ENCODE measurements at regions not wholly inside any gene's neighbourhood (a gene's known extent, or its start where the extent isn't known, plus 50 kb on each side); places are given as distances from the start of the nearest gene placed in this dataset.

DNA sequence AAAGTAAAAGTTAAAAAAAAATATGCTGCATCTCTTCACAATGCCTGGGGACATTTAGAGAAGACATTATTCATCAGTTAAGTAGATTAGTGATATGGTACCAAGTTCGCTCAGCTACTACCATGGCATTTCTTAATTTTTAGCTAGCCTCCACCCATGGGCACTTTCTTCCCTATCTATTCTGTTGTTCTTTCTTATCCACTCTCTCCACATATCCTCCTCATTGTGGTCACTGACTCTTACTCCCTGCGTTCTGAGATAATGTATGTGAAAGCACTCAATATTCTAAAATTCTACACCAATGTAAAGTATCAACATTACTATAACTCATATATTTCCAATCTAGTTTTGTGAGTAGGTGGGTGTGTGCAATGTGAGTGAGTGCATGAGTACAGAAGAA lies 609.7 kb upstream of the DAB2 start:
- H3K4me1 ChIP-seq: no peaks in the 10 kb centered on the region
- no peak for DNase-seq (ENCODE audit: low spot score)
- no peak overlapping the region for H3K4me3 ChIP-seq
- H3K36me3 ChIP-seq: no peaks in the 10 kb centered on the region
- no peaks in the 10 kb centered on the region for H3K27me3 ChIP-seq
- no peak overlapping the region for H3K27ac ChIP-seq
- TF ChIP-seq, protein P1, sequence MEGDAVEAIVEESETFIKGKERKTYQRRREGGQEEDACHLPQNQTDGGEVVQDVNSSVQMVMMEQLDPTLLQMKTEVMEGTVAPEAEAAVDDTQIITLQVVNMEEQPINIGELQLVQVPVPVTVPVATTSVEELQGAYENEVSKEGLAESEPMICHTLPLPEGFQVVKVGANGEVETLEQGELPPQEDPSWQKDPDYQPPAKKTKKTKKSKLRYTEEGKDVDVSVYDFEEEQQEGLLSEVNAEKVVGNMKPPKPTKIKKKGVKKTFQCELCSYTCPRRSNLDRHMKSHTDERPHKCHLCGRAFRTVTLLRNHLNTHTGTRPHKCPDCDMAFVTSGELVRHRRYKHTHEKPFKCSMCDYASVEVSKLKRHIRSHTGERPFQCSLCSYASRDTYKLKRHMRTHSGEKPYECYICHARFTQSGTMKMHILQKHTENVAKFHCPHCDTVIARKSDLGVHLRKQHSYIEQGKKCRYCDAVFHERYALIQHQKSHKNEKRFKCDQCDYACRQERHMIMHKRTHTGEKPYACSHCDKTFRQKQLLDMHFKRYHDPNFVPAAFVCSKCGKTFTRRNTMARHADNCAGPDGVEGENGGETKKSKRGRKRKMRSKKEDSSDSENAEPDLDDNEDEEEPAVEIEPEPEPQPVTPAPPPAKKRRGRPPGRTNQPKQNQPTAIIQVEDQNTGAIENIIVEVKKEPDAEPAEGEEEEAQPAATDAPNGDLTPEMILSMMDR (IDR thresholded peaks at IDR 0.05): no peak
- no peaks in the 10 kb centered on the region for H3K9me3 ChIP-seq

- no peak overlapping the region for H3K27ac ChIP-seq
- TF ChIP-seq, protein P1 (IDR thresholded peaks at IDR 0.05): no peak
- H3K36me3 ChIP-seq: no peaks in the 10 kb centered on the region
- no peaks in the 10 kb centered on the region for H3K27me3 ChIP-seq
- no peaks in the 10 kb centered on the region for H3K9me3 ChIP-seq
- H3K4me3 ChIP-seq: no peak overlapping the region
- no peak for DNase-seq (ENCODE audit: low spot score)
- H3K4me1 ChIP-seq: no peaks in the 10 kb centered on the region
Measured at GRCh38 chr5:40033411-40033810, 608.6 kb upstream of the DAB2 start.

DNA sequence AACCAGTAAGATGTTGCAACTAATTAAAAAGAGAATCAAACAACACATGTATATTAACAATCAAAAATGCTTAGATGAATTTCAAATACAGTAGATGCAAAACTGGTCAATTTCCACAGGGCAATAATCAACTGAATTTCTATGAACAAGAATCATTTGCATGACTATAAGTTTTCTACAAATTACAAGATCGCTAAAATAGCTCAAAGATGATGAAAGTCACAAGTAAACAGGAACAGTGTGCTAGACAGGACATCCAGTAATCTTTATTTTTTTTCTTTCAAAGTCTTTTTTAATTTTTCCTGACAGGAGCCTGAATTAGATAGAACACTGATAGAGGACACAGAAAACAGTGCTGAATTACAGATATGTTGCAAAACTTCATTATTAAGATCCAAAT lies 608.2 kb upstream of the DAB2 start:
- DNase-seq (ENCODE audit: low spot score): no peak
- Histone ChIP-seq H3K36me3 (no peaks in the 10 kb centered on the region), H3K9me3 (no peaks in the 10 kb centered on the region), H3K27ac (no peak overlapping the region), H3K4me1 (no peaks in the 10 kb centered on the region), H3K4me3 (no peak overlapping the region), H3K27me3 (no peaks in the 10 kb centered on the region)
- TF ChIP-seq, protein P1 (IDR thresholded peaks at IDR 0.05): no peak

DNA sequence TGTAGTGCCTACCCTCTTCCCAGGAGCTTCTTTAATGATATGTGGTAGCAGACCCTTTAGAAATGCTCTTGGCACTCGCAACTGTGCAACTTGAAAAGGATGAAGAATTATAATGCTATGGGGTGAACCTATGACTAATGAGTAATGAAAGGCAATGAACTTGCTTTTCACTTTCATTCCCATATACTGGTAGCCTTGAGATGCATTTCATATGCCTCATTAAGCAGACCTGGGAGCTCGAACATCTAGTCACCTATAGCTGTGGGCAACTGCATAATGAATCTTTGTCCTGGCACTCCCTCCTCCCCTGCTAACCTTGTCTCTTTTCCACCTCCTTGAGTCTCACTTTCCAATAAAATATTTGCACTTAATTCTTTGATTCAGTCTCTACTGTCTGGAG lies 605.9 kb upstream of the DAB2 start:
- no peaks in the 10 kb centered on the region for H3K27me3 ChIP-seq
- H3K27ac ChIP-seq: no peak overlapping the region
- H3K4me1 ChIP-seq: no peaks in the 10 kb centered on the region
- no peaks in the 10 kb centered on the region for H3K9me3 ChIP-seq
- TF ChIP-seq, protein P1 (IDR thresholded peaks at IDR 0.05): no peak
- no peak overlapping the region for H3K4me3 ChIP-seq
- no peak for DNase-seq (ENCODE audit: low spot score)
- no peaks in the 10 kb centered on the region for H3K36me3 ChIP-seq

- no peaks in the 10 kb centered on the region for H3K4me1 ChIP-seq
- no peak for DNase-seq (ENCODE audit: low spot score)
- no peak overlapping the region for H3K4me3 ChIP-seq
- H3K27me3 ChIP-seq: no peaks in the 10 kb centered on the region
- H3K36me3 ChIP-seq: no peaks in the 10 kb centered on the region
- no peaks in the 10 kb centered on the region for H3K9me3 ChIP-seq
- no peak overlapping the region for H3K27ac ChIP-seq
- TF ChIP-seq, protein P1 (IDR thresholded peaks at IDR 0.05): no peak
Measured at GRCh38 chr5:40029711-40030495, 605.1 kb upstream of the DAB2 start.

DNA sequence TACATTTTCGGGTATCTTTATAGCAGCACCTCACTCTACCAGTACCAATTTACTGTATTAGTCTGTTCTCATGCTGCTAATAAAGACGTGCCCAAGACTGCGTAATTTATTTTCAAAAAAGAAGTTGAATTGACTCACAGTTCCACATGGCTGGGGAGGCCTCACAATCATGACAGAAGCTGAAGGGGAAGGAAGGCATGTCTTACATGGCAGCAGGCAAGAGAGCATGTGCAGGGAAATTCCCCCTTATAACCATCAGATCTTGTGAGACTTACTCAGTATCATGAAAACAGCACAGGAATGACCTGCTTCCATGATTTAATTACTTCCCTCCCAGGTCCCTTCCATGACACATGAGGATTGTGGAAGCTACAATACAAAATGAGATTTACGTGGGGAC lies 602.6 kb upstream of the DAB2 start:
- Histone ChIP-seq H3K27ac (no peak overlapping the region), H3K36me3 (no peaks in the 10 kb centered on the region), H3K27me3 (no peaks in the 10 kb centered on the region), H3K4me1 (no peaks in the 10 kb centered on the region), H3K9me3 (no peaks in the 10 kb centered on the region), H3K4me3 (no peak overlapping the region)
- DNase-seq (ENCODE audit: low spot score): no peak
- TF ChIP-seq, protein P1 (IDR thresholded peaks at IDR 0.05): no peak

Data from right atrium auricular region (tissue), 2 donors.